GM12865 (cell line): ENCODE measurements at regions not wholly inside any gene's neighbourhood (a gene's known extent, or its start where the extent isn't known, plus 50 kb on each side); places are given as distances from the start of the nearest gene placed in this dataset.

Source experiments
- DNase-seq: peaks from one replicate; pipeline ENCODE4 v3.0.0; 2010; ENCODE audit warnings: low read depth
- H3K4me3 ChIP-seq: 2 replicates; pipeline ENCODE4 v1.5.1; 2011; ENCODE audit warnings: mild to moderate bottlenecking, low read depth, low read length, control low read depth
- CTCF ChIP-seq: IDR thresholded peaks from 2 replicates; pipeline ENCODE4 v1.5.1; 2011; ENCODE audit warnings: low read length, control low read depth, low read depth, inconsistent platforms; ENCODE audit not compliant: insufficient read depth; ENCODE audit errors: missing control alignments

DNA sequence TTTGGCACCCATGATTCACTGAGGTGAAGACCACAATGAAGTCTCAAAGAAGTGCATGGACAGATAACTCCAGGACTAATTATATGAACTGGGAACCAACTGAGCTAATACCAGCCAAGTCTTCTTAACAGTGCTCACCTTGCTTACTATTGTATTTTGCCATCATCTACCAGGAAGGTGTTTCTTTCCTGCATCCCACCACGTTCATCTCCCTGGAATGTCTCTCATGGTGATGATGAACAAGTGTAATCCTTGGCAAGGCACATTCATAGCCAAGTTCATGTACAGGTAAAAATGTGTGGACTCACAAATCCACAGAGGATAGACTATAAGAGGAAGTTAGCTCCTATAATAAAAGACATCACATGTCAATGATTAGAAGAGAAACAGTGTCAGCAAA, 489.1 kb downstream of the SMARCA1 start:
- no peak overlapping the region for H3K4me3 ChIP-seq
- no peak for TF ChIP-seq CTCF
- no peak for DNase-seq

DNA sequence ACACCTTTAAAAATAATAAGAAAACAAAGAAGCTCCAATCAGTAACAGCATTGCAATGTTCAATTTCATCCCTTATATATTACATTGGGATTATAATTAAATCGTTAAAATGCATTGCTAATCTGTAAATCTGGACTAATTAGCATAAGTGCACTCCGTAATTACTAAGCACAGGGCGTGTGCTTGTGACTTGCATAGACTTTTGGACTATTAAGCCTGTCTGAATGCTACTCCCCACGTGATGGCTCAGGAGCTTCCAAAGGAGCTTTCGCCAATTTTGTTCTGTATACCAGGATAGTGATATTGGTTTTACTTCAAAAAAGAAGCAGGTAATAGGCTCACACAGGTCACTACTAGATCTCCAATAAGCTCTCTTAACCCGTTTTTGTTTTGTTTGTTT, 497.1 kb downstream of the SMARCA1 start:
- no peak for DNase-seq
- H3K4me3 ChIP-seq: no peak overlapping the region
- no peak for TF ChIP-seq CTCF

GRCh38 chrX:129025376-129025775, 497.9 kb downstream of the SMARCA1 start:
- H3K4me3 ChIP-seq: no peak overlapping the region
- no peak for TF ChIP-seq CTCF
- DNase-seq: no peak

DNA sequence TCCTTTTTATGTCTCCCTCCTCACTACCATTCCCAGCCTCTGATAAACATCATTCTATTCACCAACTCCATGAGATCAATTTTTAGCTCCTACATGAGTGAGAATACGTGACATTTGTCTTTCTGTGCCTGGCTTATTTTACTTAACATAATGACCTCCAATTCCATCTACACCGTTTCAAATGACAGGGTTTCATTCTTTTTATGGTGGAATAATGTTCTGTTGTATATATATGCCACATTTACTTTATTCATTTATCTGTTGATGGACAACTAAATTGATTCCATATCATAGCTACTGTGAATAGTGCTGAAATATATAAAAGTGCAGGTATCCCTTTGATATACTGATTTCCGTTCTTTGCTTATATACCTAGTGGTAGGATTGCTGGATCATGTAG, 503.9 kb downstream of the SMARCA1 start:
- TF ChIP-seq CTCF: no peak
- no peak for DNase-seq
- H3K4me3 ChIP-seq: no peak overlapping the region

- H3K4me3 ChIP-seq: no peak overlapping the region
- no peak for TF ChIP-seq CTCF
- DNase-seq: no peak
Measured at GRCh38 chrX:129015381-129015780, 507.9 kb downstream of the SMARCA1 start.

DNA sequence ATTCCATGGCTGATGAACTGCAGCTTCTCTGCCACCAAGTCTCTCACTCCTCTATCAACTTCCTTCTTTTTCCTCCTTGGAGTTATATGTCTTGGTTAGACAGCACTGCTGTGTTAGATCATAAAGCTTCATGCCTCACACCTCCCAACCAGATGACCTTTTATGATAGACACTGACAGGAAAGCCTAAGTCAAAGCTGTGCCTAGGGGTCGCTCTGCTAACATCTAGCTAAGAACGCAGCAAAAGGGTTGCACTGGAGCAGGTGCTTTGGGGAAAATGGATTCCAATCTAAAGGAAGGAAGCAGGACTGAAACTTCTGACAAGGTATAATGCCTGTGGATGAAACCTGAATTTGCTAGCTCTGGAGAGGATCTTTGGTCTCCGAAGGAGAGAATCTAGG, 509.7 kb downstream of the SMARCA1 start:
- TF ChIP-seq CTCF: no peak
- H3K4me3 ChIP-seq: no peak overlapping the region
- no peak for DNase-seq

- DNase-seq: no peak
- TF ChIP-seq CTCF: no peak
- no peak overlapping the region for H3K4me3 ChIP-seq
Measured at GRCh38 chrX:129007631-129008030, 515.7 kb downstream of the SMARCA1 start.
